ENCODE measurements at regions not wholly inside any gene's neighbourhood (a gene's known extent, or its start where the extent isn't known, plus 50 kb on each side); places are given as distances from the start of the nearest gene placed in this dataset.

- TF ChIP-seq ZFP30 (CRISPR knock-in tag; IDR thresholded peaks at IDR 0.05) (no peak), PATZ1 (CRISPR knock-in tag; IDR thresholded peaks at IDR 0.05; ENCODE audit: borderline replicate concordance) (no peak), CSDC2 (CRISPR knock-in tag; IDR thresholded peaks at IDR 0.05) (no peak), PPARA (CRISPR knock-in tag; IDR thresholded peaks at IDR 0.05; ENCODE audit: borderline replicate concordance) (no peak), GLIS3 (CRISPR knock-in tag; IDR thresholded peaks at IDR 0.05) (no peak)
These were observed 645.1 kb downstream of the TBC1D22A start for GRCh38 chr22:47407461-47408025.

Measured in SK-N-SH treated with all-trans-retinoic acid at 6 μM for 48 hours (cell line).